NB4 (cell line): ENCODE measurements at regions not wholly inside any gene's neighbourhood (a gene's known extent, or its start where the extent isn't known, plus 50 kb on each side); places are given as distances from the start of the nearest gene placed in this dataset.

Source experiments
- CTCF ChIP-seq: IDR thresholded peaks from one replicate; pipeline ENCODE4 v1.5.1; 2012; ENCODE audit warnings: low read depth, low read length
- MAX ChIP-seq: IDR thresholded peaks from 2 replicates; pipeline ENCODE4 v1.6.1; 2011; ENCODE audit warnings: low read depth, low read length

- no peak for TF ChIP-seq MAX
- TF ChIP-seq CTCF: no peak
Measured at GRCh38 chr3:59535791-59536221, 486.0 kb upstream of the CFAP20DC start.
